HFF-Myc (cell line): ENCODE measurements at regions not wholly inside any gene's neighbourhood (a gene's known extent, or its start where the extent isn't known, plus 50 kb on each side); places are given as distances from the start of the nearest gene placed in this dataset.

Experiments used
- DNase-seq: peaks from one replicate; pipeline ENCODE4 v3.0.0-alpha.2; 2011; ENCODE audit warnings: low read depth; ENCODE audit errors: extremely low read depth
- H3K4me3 ChIP-seq: replicated peaks from 2 replicates; pipeline ENCODE4 v1.5.1; 2011; ENCODE audit warnings: low read depth, mild to moderate bottlenecking, control low read depth, low read length
- TF ChIP-seq, protein P1 (sequence below): IDR thresholded peaks from 2 replicates; pipeline ENCODE4 v1.5.1; 2012; ENCODE audit warnings: mild to moderate bottlenecking, low read depth, low read length, control low read depth; ENCODE audit errors: missing control alignments

DNA sequence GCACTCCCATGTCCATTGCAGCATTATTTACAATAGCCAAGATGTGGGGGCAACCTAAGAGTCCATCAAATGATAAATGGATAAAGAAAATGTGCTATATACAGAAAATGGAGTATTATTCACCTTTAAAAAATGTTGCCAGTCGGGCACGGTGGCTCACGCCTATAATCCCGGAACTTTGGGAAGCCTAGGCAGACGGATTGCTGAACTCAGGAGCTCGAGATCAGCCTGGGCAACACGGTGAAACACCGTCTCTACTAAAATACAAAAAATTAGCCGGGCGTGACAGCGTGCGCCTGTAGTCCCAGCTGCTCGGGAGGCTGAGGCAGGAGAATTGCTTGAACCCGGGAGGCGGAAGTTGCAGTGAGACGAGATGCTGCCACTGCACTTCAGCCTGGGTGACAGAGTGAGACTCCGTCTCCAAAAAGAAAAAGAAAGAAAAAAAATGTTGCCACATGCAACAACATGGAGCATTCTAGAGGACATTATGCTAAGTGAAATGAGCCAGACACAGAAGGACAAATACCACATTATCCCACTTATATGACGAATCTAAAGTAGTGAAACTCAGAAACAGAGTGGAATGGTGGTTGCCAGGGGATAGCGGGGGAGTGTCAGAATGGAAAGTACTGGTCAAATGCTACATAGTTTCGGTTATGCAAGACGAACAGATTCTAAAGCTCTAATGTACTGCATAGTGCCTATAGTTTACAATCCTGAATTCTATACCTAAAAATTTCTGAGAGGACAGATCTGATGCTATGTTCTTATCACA lies 1385.6 kb upstream of the TMEFF2 start:
- no peak overlapping the region for H3K4me3 ChIP-seq
- no peak for DNase-seq
- TF ChIP-seq, protein P1, sequence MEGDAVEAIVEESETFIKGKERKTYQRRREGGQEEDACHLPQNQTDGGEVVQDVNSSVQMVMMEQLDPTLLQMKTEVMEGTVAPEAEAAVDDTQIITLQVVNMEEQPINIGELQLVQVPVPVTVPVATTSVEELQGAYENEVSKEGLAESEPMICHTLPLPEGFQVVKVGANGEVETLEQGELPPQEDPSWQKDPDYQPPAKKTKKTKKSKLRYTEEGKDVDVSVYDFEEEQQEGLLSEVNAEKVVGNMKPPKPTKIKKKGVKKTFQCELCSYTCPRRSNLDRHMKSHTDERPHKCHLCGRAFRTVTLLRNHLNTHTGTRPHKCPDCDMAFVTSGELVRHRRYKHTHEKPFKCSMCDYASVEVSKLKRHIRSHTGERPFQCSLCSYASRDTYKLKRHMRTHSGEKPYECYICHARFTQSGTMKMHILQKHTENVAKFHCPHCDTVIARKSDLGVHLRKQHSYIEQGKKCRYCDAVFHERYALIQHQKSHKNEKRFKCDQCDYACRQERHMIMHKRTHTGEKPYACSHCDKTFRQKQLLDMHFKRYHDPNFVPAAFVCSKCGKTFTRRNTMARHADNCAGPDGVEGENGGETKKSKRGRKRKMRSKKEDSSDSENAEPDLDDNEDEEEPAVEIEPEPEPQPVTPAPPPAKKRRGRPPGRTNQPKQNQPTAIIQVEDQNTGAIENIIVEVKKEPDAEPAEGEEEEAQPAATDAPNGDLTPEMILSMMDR: no peak

- TF ChIP-seq, protein P1: no peak
- no peak overlapping the region for H3K4me3 ChIP-seq
- DNase-seq: no peak
These were observed 1372.2 kb upstream of the TMEFF2 start for GRCh38 chr2:193566886-193567285.

- no peak for DNase-seq
- TF ChIP-seq, protein P1: no peak
- H3K4me3 ChIP-seq: no peak overlapping the region
These were observed 1371.5 kb upstream of the TMEFF2 start for GRCh38 chr2:193566276-193566675.

DNA sequence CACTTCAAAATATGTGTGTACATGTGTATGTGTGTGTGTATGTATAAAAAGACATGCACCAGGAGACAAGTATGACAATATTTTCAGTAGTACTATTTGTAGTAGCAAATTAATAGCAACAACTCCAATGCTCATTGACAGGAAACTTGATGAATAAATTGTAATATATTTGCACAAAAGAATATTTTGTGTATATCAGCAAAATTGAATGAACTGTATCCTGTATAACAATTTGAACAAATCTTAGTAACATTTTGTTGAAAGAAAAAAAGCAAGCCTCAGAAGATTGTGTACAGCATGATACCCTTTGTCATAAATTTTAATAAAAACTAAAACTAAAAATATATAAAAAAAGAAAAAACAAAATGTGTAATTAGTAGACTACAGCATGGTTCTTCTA lies 1367.3 kb upstream of the TMEFF2 start:
- DNase-seq: no peak
- TF ChIP-seq, protein P1: no peak
- no peak overlapping the region for H3K4me3 ChIP-seq

- H3K4me3 ChIP-seq: no peak overlapping the region
- DNase-seq: no peak
- TF ChIP-seq, protein P1: no peak
These were observed 1366.3 kb upstream of the TMEFF2 start for GRCh38 chr2:193561054-193561453.

DNA sequence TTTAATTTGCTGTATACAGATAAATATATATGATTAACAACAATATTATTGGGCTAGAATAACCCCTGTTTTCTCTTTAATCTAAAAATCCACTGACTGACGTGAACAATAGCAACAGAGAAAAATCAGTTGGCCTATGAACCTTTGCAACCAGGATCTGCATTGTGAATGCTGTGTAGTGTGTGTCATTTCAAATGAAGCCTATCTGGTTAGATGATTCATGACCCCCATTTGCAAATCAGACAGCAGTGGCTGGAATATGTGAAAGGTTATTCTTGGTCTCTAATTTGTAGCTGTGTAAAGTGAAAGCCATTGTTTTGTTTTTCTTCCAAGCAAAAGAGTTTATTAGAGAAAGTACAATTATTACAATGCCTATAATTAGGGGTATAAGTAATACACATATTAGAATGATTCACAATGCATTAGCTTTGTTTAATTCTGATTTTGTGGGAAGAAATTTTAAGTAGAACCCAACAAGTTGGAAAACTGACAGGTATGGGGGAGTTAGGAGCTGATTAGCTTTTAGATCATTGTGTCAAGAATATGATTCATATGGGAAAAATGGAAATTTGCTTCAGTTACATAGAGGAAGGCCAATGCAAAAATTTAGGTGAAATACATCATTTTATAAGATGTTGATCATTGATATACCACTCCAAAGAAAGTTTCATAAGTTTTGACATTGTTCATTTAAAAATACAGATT lies 1362.2 kb upstream of the TMEFF2 start:
- H3K4me3 ChIP-seq: no peak overlapping the region
- TF ChIP-seq, protein P1: no peak
- DNase-seq: no peak
